GM18858 (cell line): ENCODE measurements at regions not wholly inside any gene's neighbourhood (a gene's known extent, or its start where the extent isn't known, plus 50 kb on each side); places are given as distances from the start of the nearest gene placed in this dataset.

Source experiments
- ATAC-seq: cut with Tn5 transposase; IDR thresholded peaks from one replicate; pipeline ENCODE4 v1.9.1; 2021; ENCODE audit not compliant: unreplicated experiment

- no peak for ATAC-seq
These were observed 901.2 kb downstream of the KCNMA1 start for GRCh38 chr10:76736392-76736791.

- no peak for ATAC-seq
These were observed 901.7 kb downstream of the KCNMA1 start for GRCh38 chr10:76735866-76736265.

- ATAC-seq, result no peak
These were observed 904.1 kb downstream of the KCNMA1 start for GRCh38 chr10:76733441-76733936.

- no peak for ATAC-seq
These were observed 905.3 kb downstream of the KCNMA1 start for GRCh38 chr10:76732306-76732705.

GRCh38 chr10:76729841-76730487, 907.6 kb downstream of the KCNMA1 start:
- ATAC-seq, result no peak

GRCh38 chr10:76729346-76729745, 908.3 kb downstream of the KCNMA1 start:
- ATAC-seq, result no peak

- ATAC-seq, result no peak
These were observed 910.6 kb downstream of the KCNMA1 start for GRCh38 chr10:76727038-76727437.

GRCh38 chr10:76723844-76724243, 913.8 kb downstream of the KCNMA1 start:
- no peak for ATAC-seq

- no peak for ATAC-seq
These were observed 915.6 kb downstream of the KCNMA1 start for GRCh38 chr10:76721891-76722505.

GRCh38 chr10:76719006-76719405, 918.6 kb downstream of the KCNMA1 start:
- ATAC-seq, result no peak

GRCh38 chr10:76717141-76717540, 920.5 kb downstream of the KCNMA1 start:
- ATAC-seq, result no peak

- ATAC-seq, result no peak
These were observed 926.2 kb downstream of the KCNMA1 start for GRCh38 chr10:76711222-76711997.

- no peak for ATAC-seq
These were observed 937.4 kb downstream of the KCNMA1 start for GRCh38 chr10:76700241-76700640.

GRCh38 chr10:76697923-76698322, 939.7 kb downstream of the KCNMA1 start:
- ATAC-seq, result no peak

- no peak for ATAC-seq
These were observed 942.5 kb downstream of the KCNMA1 start for GRCh38 chr10:76695069-76695468.

GRCh38 chr10:76686201-76686600, 951.4 kb downstream of the KCNMA1 start:
- no peak for ATAC-seq

GRCh38 chr10:76684968-76685367, 952.6 kb downstream of the KCNMA1 start:
- no peak for ATAC-seq

- no peak for ATAC-seq
These were observed 956.5 kb downstream of the KCNMA1 start for GRCh38 chr10:76681153-76681552.

- no peak for ATAC-seq
These were observed 958.6 kb downstream of the KCNMA1 start for GRCh38 chr10:76679030-76679429.

GRCh38 chr10:76675951-76676587, 961.5 kb downstream of the KCNMA1 start:
- no peak for ATAC-seq

GRCh38 chr10:76675561-76675950, 962.1 kb downstream of the KCNMA1 start:
- no peak for ATAC-seq
